HG03025 (cell line): ENCODE measurements at regions not wholly inside any gene's neighbourhood (a gene's known extent, or its start where the extent isn't known, plus 50 kb on each side); places are given as distances from the start of the nearest gene placed in this dataset.
"Not testable (repeated sequence)": the region's sequence is repeated elsewhere in the genome, so short reads cannot be mapped to it uniquely, and the experiment has no call there.

ENCODE experiments used
- ATAC-seq: cut with Tn5 transposase; IDR thresholded peaks from one replicate; pipeline ENCODE4 v1.9.1; 2021; ENCODE audit warnings: mild to moderate bottlenecking, moderate library complexity; ENCODE audit not compliant: unreplicated experiment, low FRiP score

GRCh38 chr6:130494729-130495128 lies 128.9 kb downstream of the TMEM200A start:
- ATAC-seq, result no peak

- no peak for ATAC-seq
These were observed 134.9 kb downstream of the TMEM200A start for GRCh38 chr6:130500693-130501092.

GRCh38 chr6:130503146-130503545 lies 137.3 kb downstream of the TMEM200A start:
- ATAC-seq, result no peak

GRCh38 chr6:130505808-130506598 lies 140.2 kb downstream of the TMEM200A start:
- no peak for ATAC-seq

- not testable (repeated sequence) for ATAC-seq
These were observed 141.3 kb downstream of the TMEM200A start for GRCh38 chr6:130507005-130507665.

- ATAC-seq, result no peak
These were observed 141.8 kb downstream of the TMEM200A start for GRCh38 chr6:130507666-130508028.

GRCh38 chr6:130513770-130514169 lies 148.0 kb downstream of the TMEM200A start:
- peak; percentile 49 for ATAC-seq

GRCh38 chr6:130514712-130515111 lies 148.9 kb downstream of the TMEM200A start:
- no peak for ATAC-seq

GRCh38 chr6:130515306-130515705 lies 149.5 kb downstream of the TMEM200A start:
- ATAC-seq, result no peak

- ATAC-seq, result no peak
These were observed 150.8 kb downstream of the TMEM200A start for GRCh38 chr6:130516604-130517003.

- peak; percentile 81 for ATAC-seq
These were observed 151.7 kb downstream of the TMEM200A start for GRCh38 chr6:130517444-130517931.

GRCh38 chr6:130518588-130518987 lies 152.8 kb downstream of the TMEM200A start:
- no peak for ATAC-seq

GRCh38 chr6:130520221-130520620 lies 154.4 kb downstream of the TMEM200A start:
- ATAC-seq, result no peak

GRCh38 chr6:130520801-130521200 lies 155.0 kb downstream of the TMEM200A start:
- ATAC-seq, result no peak

- ATAC-seq, result no peak
These were observed 158.7 kb downstream of the TMEM200A start for GRCh38 chr6:130524552-130524951.

GRCh38 chr6:130525408-130525807 lies 159.6 kb downstream of the TMEM200A start:
- peak; percentile 67 for ATAC-seq

- no peak for ATAC-seq
These were observed 160.6 kb downstream of the TMEM200A start for GRCh38 chr6:130526466-130526865.

GRCh38 chr6:130527173-130527572 lies 161.4 kb downstream of the TMEM200A start:
- no peak for ATAC-seq

- no peak for ATAC-seq
These were observed 163.8 kb downstream of the TMEM200A start for GRCh38 chr6:130529569-130530149.

- no peak for ATAC-seq
These were observed 168.8 kb downstream of the TMEM200A start for GRCh38 chr6:130534627-130535026.

- no peak for ATAC-seq
These were observed 169.4 kb downstream of the TMEM200A start for GRCh38 chr6:130535242-130535641.
